ENCODE measurements at regions not wholly inside any gene's neighbourhood (a gene's known extent, or its start where the extent isn't known, plus 50 kb on each side); places are given as distances from the start of the nearest gene placed in this dataset.
A peak's percentile ranks its signal among the peaks of the same experiment; 100 is the strongest.

DNA sequence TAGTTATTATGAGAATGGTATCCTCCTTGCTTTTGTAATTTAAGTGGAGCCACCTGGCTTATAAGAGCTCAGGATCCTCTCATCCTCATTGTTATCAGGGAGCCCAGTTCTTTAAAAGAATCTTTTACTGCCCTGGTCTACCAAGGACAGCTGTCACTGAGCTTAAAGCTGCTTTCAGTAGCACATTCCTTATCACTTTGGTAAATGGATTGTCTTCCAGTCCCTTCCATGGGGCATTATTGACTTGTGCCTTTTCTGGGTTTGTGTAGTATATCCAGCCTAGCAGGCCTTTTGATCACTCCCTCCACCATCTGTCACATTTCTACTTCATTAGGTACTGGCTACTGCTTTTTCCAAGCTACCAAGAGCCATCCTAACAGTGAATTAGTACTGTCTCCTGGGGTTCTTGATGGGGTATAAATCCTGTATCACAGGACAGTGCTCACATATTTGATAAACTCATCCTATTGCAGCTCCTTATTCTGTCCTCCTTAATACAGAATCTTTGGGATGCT, 208.9 kb downstream of the TMEM26 start:
- no peak overlapping the region for H3K4me3 ChIP-seq (ENCODE audit: low read depth, low read length)
- DNase-seq (ENCODE audit: low read depth): no peak
- TF ChIP-seq, protein P1, sequence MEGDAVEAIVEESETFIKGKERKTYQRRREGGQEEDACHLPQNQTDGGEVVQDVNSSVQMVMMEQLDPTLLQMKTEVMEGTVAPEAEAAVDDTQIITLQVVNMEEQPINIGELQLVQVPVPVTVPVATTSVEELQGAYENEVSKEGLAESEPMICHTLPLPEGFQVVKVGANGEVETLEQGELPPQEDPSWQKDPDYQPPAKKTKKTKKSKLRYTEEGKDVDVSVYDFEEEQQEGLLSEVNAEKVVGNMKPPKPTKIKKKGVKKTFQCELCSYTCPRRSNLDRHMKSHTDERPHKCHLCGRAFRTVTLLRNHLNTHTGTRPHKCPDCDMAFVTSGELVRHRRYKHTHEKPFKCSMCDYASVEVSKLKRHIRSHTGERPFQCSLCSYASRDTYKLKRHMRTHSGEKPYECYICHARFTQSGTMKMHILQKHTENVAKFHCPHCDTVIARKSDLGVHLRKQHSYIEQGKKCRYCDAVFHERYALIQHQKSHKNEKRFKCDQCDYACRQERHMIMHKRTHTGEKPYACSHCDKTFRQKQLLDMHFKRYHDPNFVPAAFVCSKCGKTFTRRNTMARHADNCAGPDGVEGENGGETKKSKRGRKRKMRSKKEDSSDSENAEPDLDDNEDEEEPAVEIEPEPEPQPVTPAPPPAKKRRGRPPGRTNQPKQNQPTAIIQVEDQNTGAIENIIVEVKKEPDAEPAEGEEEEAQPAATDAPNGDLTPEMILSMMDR (conservative IDR thresholded peaks at IDR 0.05; ENCODE audit: low read depth, low read length): no peak

DNA sequence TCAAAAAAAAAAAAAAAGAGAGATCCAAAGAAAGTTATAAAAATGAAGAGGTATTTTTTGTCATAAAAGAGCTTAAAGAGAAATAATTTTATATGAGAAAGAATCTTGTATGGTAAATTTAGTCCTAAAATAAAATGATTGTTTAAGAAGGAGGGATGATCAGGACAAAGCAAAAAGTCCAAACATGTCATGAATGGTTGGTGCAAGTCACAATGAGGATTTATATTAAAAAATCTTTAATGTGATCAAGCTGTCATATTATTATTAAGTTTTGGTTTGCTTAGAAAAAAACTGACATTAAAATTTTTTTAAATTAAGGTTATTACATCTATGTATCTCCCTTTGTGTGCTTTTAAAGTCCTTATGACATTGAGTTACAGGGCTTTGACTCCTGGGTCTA, 220.4 kb downstream of the TMEM26 start:
- no peak for DNase-seq (ENCODE audit: low read depth)
- H3K4me3 ChIP-seq (ENCODE audit: low read depth, low read length): no peak overlapping the region
- TF ChIP-seq, protein P1 (conservative IDR thresholded peaks at IDR 0.05; ENCODE audit: low read depth, low read length): no peak

DNA sequence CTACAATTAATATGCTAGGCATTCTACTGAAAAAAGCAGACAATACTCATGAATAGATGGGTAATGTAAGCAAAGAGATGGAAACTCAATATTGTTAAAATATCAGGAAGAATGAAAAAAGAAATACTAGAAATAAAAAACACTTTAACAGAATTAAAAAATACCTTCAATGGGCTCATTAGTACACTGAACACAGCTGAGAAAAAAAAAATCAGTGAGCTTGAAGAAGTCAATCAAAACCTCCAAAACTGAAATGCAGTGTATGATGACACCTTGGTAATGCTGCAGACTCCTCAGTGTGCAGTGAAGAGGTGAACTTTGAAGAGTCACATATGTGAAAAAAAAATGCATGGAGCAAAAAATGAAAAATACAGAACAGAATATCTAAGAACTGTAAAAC, 227.2 kb downstream of the TMEM26 start:
- TF ChIP-seq, protein P1 (conservative IDR thresholded peaks at IDR 0.05; ENCODE audit: low read depth, low read length): no peak
- no peak for DNase-seq (ENCODE audit: low read depth)
- H3K4me3 ChIP-seq (ENCODE audit: low read depth, low read length): no peak overlapping the region

DNA sequence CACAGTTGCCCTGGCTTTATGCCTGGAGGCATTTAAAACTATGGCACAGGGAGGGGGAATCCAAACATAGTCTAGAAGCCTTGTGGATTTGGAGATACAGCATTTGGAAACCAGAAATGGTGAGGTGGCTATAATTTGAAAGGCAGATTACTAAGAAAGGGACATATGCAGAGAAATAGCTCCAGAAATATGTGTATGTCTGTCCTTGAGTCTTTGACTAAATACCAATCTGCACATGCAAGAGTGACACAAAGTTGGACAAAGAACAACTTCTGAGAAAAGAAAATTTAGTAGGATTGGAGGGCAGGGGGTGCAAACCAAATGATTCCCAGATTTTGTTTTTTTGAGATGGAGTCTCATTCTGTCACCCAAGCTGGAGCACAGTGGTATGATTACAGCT, 229.6 kb downstream of the TMEM26 start:
- TF ChIP-seq, protein P1 (conservative IDR thresholded peaks at IDR 0.05; ENCODE audit: low read depth, low read length): no peak
- no peak overlapping the region for H3K4me3 ChIP-seq (ENCODE audit: low read depth, low read length)
- no peak for DNase-seq (ENCODE audit: low read depth)

DNA sequence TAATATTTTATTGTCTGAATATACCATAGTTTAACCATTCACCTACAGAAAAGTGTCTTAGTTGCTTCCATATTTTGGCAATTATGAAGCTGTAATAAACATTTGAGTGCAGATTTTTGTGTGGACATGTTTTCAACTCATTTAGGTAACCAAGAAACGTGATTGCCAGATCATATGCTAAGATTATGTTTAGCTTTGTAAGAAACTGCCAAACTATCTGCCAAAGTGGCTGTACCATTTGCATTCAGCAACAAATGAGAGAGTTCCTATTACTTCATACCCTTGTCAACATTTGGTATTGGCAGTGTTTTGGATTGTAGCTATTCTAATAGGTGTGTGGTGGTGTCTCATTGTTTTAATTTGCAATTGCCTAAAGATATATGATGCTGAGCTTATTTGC, 233.5 kb downstream of the TMEM26 start:
- TF ChIP-seq, protein P1 (conservative IDR thresholded peaks at IDR 0.05; ENCODE audit: low read depth, low read length): no peak
- no peak overlapping the region for H3K4me3 ChIP-seq (ENCODE audit: low read depth, low read length)
- no peak for DNase-seq (ENCODE audit: low read depth)

DNA sequence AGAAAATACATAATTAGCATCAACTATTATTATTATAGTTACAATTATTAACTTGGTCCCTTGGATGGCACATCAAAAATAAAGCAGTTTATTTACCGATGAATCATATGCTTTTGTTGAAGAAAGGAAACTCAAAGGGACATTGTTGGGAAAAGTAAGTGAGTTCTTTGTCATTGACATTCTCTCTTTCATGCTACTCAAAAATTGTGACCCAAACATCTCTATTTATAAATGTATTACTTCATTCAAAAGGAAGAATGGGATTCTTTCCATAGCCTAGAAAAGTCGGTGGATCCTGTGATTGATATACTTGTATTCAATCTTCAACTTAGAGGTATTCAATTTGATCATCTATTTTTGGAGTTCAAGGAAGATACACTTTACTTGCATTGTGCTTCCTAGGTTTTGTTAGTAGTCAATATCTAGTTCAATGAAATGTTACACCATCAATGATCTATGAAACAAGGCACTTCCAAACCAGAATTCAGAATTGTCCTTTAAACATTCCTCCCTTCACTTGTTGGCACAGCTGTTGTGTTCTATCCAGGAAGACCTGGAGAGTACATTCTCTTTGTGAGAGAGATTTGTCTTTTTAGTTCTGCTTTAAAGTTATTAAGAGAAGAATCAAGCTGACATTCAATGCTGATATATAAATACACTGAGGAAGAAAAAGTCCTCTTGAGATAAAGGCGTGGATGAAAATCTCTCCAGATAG, 235.2 kb downstream of the TMEM26 start:
- TF ChIP-seq, protein P1 (conservative IDR thresholded peaks at IDR 0.05; ENCODE audit: low read depth, low read length): no peak
- DNase-seq (ENCODE audit: low read depth): no peak
- H3K4me3 ChIP-seq (ENCODE audit: low read depth, low read length): no peak overlapping the region

DNA sequence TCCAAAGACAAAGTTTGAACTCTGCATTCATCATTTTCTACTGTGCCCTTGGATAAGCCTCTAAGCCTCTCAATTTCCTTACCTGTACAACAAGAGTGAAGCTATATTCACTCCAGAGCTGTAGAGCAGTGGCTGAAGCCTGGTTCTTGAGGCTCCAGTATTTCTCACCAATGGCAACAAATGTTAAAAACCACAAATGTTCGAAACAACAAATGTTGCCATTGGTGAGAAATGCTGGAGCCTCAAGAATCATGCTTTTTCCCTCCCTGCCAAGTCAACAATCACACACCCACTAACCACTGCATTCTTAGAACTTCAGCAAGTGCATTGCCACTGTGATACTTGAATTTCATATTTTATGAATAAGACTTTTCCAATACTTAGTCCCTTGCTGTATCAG, 237.9 kb downstream of the TMEM26 start:
- peak; percentile 5 for DNase-seq (ENCODE audit: low read depth)
- TF ChIP-seq, protein P1 (conservative IDR thresholded peaks at IDR 0.05; ENCODE audit: low read depth, low read length): no peak
- H3K4me3 ChIP-seq (ENCODE audit: low read depth, low read length): no peak overlapping the region

Measured in choroid plexus epithelial cell (primary cell).